Upper lobe of left lung (tissue), 6 donors: ENCODE measurements at regions not wholly inside any gene's neighbourhood (a gene's known extent, or its start where the extent isn't known, plus 50 kb on each side); places are given as distances from the start of the nearest gene placed in this dataset.

Source experiments
- ATAC-seq, 2 donors: fragments of 200-7000 bp; cut with Tn5 transposase; one replicate each; pipeline ENCODE4 v1.9.1; 2022; ENCODE audit warnings: mild to moderate bottlenecking in 2 of 2, moderate library complexity in 2 of 2; ENCODE audit not compliant: low FRiP score in 2 of 2
- DNase-seq, 2 donors: peaks; one replicate each; pipeline ENCODE4 v3.0.0-alpha.2; 2019 to 2020
- H3K27ac ChIP-seq, 4 donors: fragments of 200-600 bp; sonication (generic); one replicate each; pipeline ENCODE4 v1.5.1; 2016 to 2019
- H3K27me3 ChIP-seq, 4 donors: fragments of 200-600 bp; sonication (generic); one replicate each; pipeline ENCODE4 v1.5.1; 2017 to 2019
- H3K36me3 ChIP-seq, 4 donors: fragments of 200-600 bp; sonication (generic); one replicate each; pipeline ENCODE4 v1.5.1; 2016 to 2019
- H3K4me1 ChIP-seq, 4 donors: fragments of 200-600 bp; sonication (generic); one replicate each; pipeline ENCODE4 v1.5.1; 2018 to 2019
- H3K4me3 ChIP-seq, 4 donors: fragments of 200-600 bp; sonication (generic); one replicate each; pipeline ENCODE4 v1.5.1; 2017 to 2019; ENCODE audit warnings: mild to moderate bottlenecking in 2 of 4, moderate library complexity in 1 of 4
- H3K9me3 ChIP-seq, 4 donors: fragments of 200-600 bp; sonication (generic); one replicate each; pipeline ENCODE4 v1.5.1; 2018 to 2019
- CTCF ChIP-seq, 6 experiments: fragments of 450-650 bp in 4 of 6; fragments of 200-600 bp in 2 of 6; sonication (generic) in 2 of 6; IDR thresholded peaks; one replicate each; pipeline ENCODE4 v1.5.1; 2016 to 2019; ENCODE audit warnings: antibody characterized with exemption in 6 of 6
- EP300 ChIP-seq, 4 donors: sonication (generic); formaldehyde crosslinking; IDR thresholded peaks; one replicate each; pipeline ENCODE4 v1.5.1; 2017; ENCODE audit warnings: antibody characterized with exemption in 4 of 4, control low read depth in 2 of 4
- POLR2A ChIP-seq, 4 donors: fragments of 450-650 bp; IDR thresholded peaks; one replicate each; pipeline ENCODE4 v1.5.1; 2016 to 2017; ENCODE audit warnings: antibody characterized with exemption in 4 of 4, mild to moderate bottlenecking in 2 of 4
- POLR2AphosphoS5 ChIP-seq, 2 donors: sonication (generic); formaldehyde crosslinking; IDR thresholded peaks; one replicate each; pipeline ENCODE4 v1.5.1; 2017; ENCODE audit warnings: antibody characterized with exemption in 2 of 2
- WGBS, 2 donors: methylation state at CpG; one replicate each; pipeline ENCODE4 v1.1.5; 2017 to 2018; 5-methylcytosine and 5-hydroxymethylcytosine counted together
- donor health status: DM: no; HTN: no; CAD: no; lungs with moderate emphysema.
- donor health status: DM: no; HTN: yes; CAD: no; lungs with severe emphysema.

DNA sequence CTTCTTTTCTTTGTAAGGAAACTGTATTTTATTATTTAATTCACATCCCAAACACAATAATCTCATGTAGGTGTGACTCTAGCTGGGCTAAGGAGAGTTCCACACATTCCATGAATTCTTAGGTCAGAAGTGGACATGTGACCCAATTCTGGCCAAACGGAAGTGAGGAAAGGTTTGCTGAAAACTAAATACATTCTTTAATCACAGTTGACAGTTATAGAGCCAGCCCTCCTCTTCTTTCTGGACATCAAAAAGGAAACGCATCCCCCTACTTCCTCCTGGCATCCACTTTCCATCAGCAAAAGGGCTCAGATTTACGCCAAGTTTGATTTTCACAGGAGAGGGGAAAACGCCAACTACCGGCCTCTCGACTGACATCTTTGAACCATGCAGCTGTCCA, 774.4 kb upstream of the POM121L12 start:
- ATAC-seq (peak in 1 of 2 donors; percentile 63), DNase-seq (no peak)
- TF ChIP-seq CTCF (IDR thresholded peaks at IDR 0.05) (no peak), POLR2A (IDR thresholded peaks at IDR 0.05) (no peak), POLR2AphosphoS5 (IDR thresholded peaks at IDR 0.05) (no peak), EP300 (IDR thresholded peaks at IDR 0.05) (no peak)
- no peaks in the 10 kb centered on the region for H3K36me3 ChIP-seq
- no peak overlapping the region for H3K27ac ChIP-seq
- no peaks in the 10 kb centered on the region for H3K9me3 ChIP-seq
- peaks cover 0 to 12% (median 0%) of the 10 kb centered on the region in 4 donors for H3K4me1 ChIP-seq
- H3K4me3 ChIP-seq: no peak overlapping the region
- WGBS, 2 donors: 63 to 84% methylated on average over 6 of the region's 6 CpGs
- H3K27me3 ChIP-seq: no peaks in the 10 kb centered on the region

- no peak for TF ChIP-seq EP300 (IDR thresholded peaks at IDR 0.05)
- peak in 1 of 6 experiments; percentile 10 for TF ChIP-seq CTCF (IDR thresholded peaks at IDR 0.05)
- Histone ChIP-seq H3K4me3 (no peak overlapping the region), H3K27me3 (no peaks in the 10 kb centered on the region), H3K4me1 (peaks cover 0 to 12% (median 0%) of the 10 kb centered on the region in 4 donors), H3K9me3 (no peaks in the 10 kb centered on the region), H3K36me3 (no peaks in the 10 kb centered on the region), H3K27ac (no peak overlapping the region)
- 71 to 81% methylated on average over 6 of the region's 6 CpGs for WGBS, 2 donors
- DNase-seq: no peak
- ATAC-seq: no peak
Measured at GRCh38 chr7:52260046-52260665, 775.3 kb upstream of the POM121L12 start.

DNA sequence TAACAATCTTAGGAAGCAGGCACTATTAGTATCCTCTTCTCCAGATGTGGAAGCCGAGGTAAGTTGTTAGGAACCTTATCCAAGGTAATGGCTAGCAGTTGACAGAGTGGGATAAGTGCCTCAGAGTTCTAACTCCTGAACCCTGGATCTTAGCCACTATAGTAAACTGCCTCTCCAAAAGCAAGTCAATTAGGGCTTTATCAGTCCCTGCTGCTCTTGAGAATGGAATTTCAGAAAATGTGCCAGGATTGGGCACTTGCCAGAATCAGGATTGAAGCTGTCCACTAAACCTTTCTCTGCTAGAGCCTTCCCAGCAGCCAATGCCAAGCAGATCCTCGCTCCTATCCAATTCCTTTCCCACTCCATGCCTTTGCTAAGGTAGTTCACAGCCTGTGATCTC, 777.5 kb upstream of the POM121L12 start:
- Histone ChIP-seq H3K9me3 (no peaks in the 10 kb centered on the region), H3K36me3 (no peaks in the 10 kb centered on the region), H3K4me3 (no peak overlapping the region), H3K27me3 (no peaks in the 10 kb centered on the region), H3K27ac (no peak overlapping the region), H3K4me1 (peaks cover 0 to 12% (median 0%) of the 10 kb centered on the region in 4 donors)
- ATAC-seq: no peak
- WGBS, 2 donors: 46 to 74% methylated on average over 2 of the region's 2 CpGs
- TF ChIP-seq POLR2A (IDR thresholded peaks at IDR 0.05) (no peak), CTCF (IDR thresholded peaks at IDR 0.05) (no peak), POLR2AphosphoS5 (IDR thresholded peaks at IDR 0.05) (no peak), EP300 (IDR thresholded peaks at IDR 0.05) (no peak)
- DNase-seq: no peak

GRCh38 chr7:52254396-52255010, 780.9 kb upstream of the POM121L12 start:
- TF ChIP-seq CTCF (IDR thresholded peaks at IDR 0.05): no peak
- no peak for TF ChIP-seq POLR2AphosphoS5 (IDR thresholded peaks at IDR 0.05)
- TF ChIP-seq EP300 (IDR thresholded peaks at IDR 0.05): no peak
- TF ChIP-seq POLR2A (IDR thresholded peaks at IDR 0.05): no peak
- H3K27me3 ChIP-seq: no peaks in the 10 kb centered on the region
- no peak overlapping the region for H3K27ac ChIP-seq
- no peaks in the 10 kb centered on the region for H3K36me3 ChIP-seq
- 64 to 65% methylated on average over 4 of the region's 4 CpGs for WGBS, 2 donors
- no peak overlapping the region for H3K4me3 ChIP-seq
- H3K4me1 ChIP-seq: peaks cover 0 to 12% (median 0%) of the 10 kb centered on the region in 4 donors
- no peak for DNase-seq
- no peaks in the 10 kb centered on the region for H3K9me3 ChIP-seq
- no peak for ATAC-seq

DNA sequence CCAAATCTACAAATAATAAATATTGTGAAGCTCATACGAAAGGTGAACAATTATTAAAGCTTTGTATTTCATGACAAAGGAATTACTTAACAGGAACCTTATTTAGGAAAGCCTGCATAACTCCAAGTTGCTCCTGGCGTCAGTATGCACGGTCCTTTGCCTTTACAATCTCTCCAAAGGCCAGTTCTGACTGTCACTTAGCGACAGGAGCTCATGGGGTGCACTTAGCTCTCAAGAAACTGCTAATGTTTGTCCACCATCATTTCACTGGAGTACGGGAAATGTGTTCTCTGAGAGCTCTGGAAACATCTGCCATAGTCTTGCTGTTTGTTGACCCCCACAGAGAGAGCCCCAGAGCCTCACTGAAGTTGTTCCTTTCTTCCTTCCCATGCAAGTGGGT, 781.5 kb upstream of the POM121L12 start:
- no peak for ATAC-seq
- 59 to 63% methylated on average over 5 of the region's 5 CpGs for WGBS, 2 donors
- no peaks in the 10 kb centered on the region for H3K9me3 ChIP-seq
- no peaks in the 10 kb centered on the region for H3K36me3 ChIP-seq
- no peak for DNase-seq
- H3K4me1 ChIP-seq: peaks cover 0 to 12% (median 0%) of the 10 kb centered on the region in 4 donors
- no peaks in the 10 kb centered on the region for H3K27me3 ChIP-seq
- TF ChIP-seq POLR2AphosphoS5 (IDR thresholded peaks at IDR 0.05) (no peak), POLR2A (IDR thresholded peaks at IDR 0.05) (no peak), EP300 (IDR thresholded peaks at IDR 0.05) (no peak), CTCF (IDR thresholded peaks at IDR 0.05) (no peak)
- H3K4me3 ChIP-seq: no peak overlapping the region
- H3K27ac ChIP-seq: no peak overlapping the region
